KMS-11 (cell line): ENCODE measurements at regions not wholly inside any gene's neighbourhood (a gene's known extent, or its start where the extent isn't known, plus 50 kb on each side); places are given as distances from the start of the nearest gene placed in this dataset.

ENCODE experiments used
- H2AFZ ChIP-seq: fragments of 200-600 bp; sonication (generic); 2 replicates; pipeline ENCODE4 v1.6.1; 2016; ENCODE audit warnings: antibody characterized with exemption, mixed run types, low read depth
- H3K27ac ChIP-seq: fragments of 200-600 bp; sonication (generic); 2 replicates; pipeline ENCODE4 v1.6.1; 2016; ENCODE audit warnings: mild to moderate bottlenecking, mixed run types
- H3K27me3 ChIP-seq: fragments of 200-600 bp; sonication (generic); 2 replicates; pipeline ENCODE4 v1.6.1; 2017; ENCODE audit warnings: mild to moderate bottlenecking, low read depth, mixed run types, moderate library complexity; ENCODE audit not compliant: insufficient read depth
- H3K36me3 ChIP-seq: fragments of 200-600 bp; sonication (generic); 2 replicates; pipeline ENCODE4 v1.6.1; 2017; ENCODE audit warnings: mild to moderate bottlenecking, mixed run types; ENCODE audit not compliant: insufficient read depth
- H3K4me1 ChIP-seq: fragments of 200-600 bp; sonication (generic); 2 replicates; pipeline ENCODE4 v1.6.1; 2016; ENCODE audit warnings: mild to moderate bottlenecking, low read depth, mixed run types; ENCODE audit not compliant: poor library complexity, severe bottlenecking
- H3K4me2 ChIP-seq: fragments of 200-600 bp; sonication (generic); 2 replicates; pipeline ENCODE4 v1.7.0; 2016; ENCODE audit warnings: mild to moderate bottlenecking, mixed run types
- H3K4me3 ChIP-seq: fragments of 200-600 bp; sonication (generic); IDR thresholded peaks from 2 replicates; pipeline ENCODE4 v1.6.1; 2017; ENCODE audit warnings: low read depth, low read length, mixed read lengths; ENCODE audit not compliant: insufficient read depth
- H3K79me2 ChIP-seq: fragments of 200-600 bp; sonication (generic); 2 replicates; pipeline ENCODE4 v1.6.1; 2016; ENCODE audit warnings: low read depth, mixed run types; ENCODE audit not compliant: insufficient read depth
- H3K9ac ChIP-seq: fragments of 200-600 bp; sonication (generic); 2 replicates; pipeline ENCODE4 v1.6.1; 2016; ENCODE audit warnings: mild to moderate bottlenecking, mixed run types
- H4K20me1 ChIP-seq: fragments of 200-600 bp; sonication (generic); 2 replicates; pipeline ENCODE4 v1.6.1; 2016; ENCODE audit warnings: mild to moderate bottlenecking, mixed run types; ENCODE audit not compliant: insufficient read depth
- TF ChIP-seq, protein P1 (sequence below): fragments of 200-600 bp; sonication (generic); conservative IDR thresholded peaks from 2 replicates; pipeline ENCODE4 v1.6.1; 2017; ENCODE audit warnings: low read depth, mild to moderate bottlenecking, antibody characterized with exemption, low read length, moderate library complexity, mixed read lengths

- no peak overlapping the region for H3K27ac ChIP-seq
- H3K4me3 ChIP-seq = no peak overlapping the region
- H3K4me2 ChIP-seq = no peak overlapping the region
- H3K27me3 ChIP-seq = no peaks in the 10 kb centered on the region
- H2AFZ ChIP-seq = no peak overlapping the region
- no peaks in the 10 kb centered on the region for H3K36me3 ChIP-seq
- H3K4me1 ChIP-seq = no peaks in the 10 kb centered on the region
- no peaks in the 10 kb centered on the region for H4K20me1 ChIP-seq
- no peaks in the 10 kb centered on the region for H3K79me2 ChIP-seq
- H3K9ac ChIP-seq = no peak overlapping the region
- TF ChIP-seq, protein P1, sequence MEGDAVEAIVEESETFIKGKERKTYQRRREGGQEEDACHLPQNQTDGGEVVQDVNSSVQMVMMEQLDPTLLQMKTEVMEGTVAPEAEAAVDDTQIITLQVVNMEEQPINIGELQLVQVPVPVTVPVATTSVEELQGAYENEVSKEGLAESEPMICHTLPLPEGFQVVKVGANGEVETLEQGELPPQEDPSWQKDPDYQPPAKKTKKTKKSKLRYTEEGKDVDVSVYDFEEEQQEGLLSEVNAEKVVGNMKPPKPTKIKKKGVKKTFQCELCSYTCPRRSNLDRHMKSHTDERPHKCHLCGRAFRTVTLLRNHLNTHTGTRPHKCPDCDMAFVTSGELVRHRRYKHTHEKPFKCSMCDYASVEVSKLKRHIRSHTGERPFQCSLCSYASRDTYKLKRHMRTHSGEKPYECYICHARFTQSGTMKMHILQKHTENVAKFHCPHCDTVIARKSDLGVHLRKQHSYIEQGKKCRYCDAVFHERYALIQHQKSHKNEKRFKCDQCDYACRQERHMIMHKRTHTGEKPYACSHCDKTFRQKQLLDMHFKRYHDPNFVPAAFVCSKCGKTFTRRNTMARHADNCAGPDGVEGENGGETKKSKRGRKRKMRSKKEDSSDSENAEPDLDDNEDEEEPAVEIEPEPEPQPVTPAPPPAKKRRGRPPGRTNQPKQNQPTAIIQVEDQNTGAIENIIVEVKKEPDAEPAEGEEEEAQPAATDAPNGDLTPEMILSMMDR = no peak
Measured at GRCh38 chr11:41999066-41999465, 539.6 kb upstream of the LRRC4C start.

DNA sequence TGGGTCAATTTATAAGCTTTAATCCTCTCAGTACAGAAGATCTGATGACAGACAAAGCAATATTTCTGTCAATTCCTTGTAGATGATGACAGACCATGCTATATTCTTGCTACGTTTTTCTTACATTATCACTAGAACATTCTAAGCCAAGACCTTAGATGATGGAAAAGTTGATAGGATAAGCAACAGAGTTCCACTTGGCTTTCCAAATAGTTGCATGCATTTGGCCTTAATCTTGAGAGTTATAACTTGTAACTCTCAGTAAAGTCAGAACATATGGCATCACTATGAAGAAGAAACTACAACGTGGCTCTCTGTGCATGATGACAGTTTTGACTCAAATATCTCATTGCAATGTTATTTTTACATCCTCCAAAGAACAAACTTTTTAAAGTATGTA is 544.3 kb upstream of the LRRC4C start:
- Histone ChIP-seq H3K4me1 (no peaks in the 10 kb centered on the region), H3K79me2 (no peaks in the 10 kb centered on the region), H2AFZ (no peak overlapping the region), H3K4me2 (no peak overlapping the region), H4K20me1 (no peaks in the 10 kb centered on the region), H3K36me3 (no peaks in the 10 kb centered on the region), H3K27ac (no peak overlapping the region), H3K27me3 (no peaks in the 10 kb centered on the region), H3K4me3 (no peak overlapping the region), H3K9ac (no peak overlapping the region)
- TF ChIP-seq, protein P1 = no peak

DNA sequence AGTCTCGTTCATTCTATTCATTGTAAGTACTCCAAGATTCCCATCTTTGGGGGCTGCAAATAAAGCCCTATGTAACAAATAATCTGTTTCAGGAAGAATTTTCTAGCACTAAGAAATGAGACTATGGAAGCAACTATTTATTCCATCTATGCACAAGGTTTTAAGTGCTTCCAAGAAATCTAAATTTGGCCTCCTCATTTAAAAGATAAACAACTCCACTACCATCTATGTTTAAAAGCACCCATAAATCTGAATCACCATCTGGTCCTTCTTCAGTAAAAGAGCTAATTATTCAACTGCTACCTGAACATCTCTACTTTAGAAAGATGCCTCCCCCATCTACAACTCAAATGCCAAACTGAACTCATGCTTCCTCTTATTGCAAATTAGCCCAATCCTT is 547.3 kb upstream of the LRRC4C start:
- Histone ChIP-seq H3K27me3 (no peaks in the 10 kb centered on the region), H3K4me3 (no peak overlapping the region), H2AFZ (no peak overlapping the region), H3K9ac (no peak overlapping the region), H3K4me2 (no peak overlapping the region), H4K20me1 (no peaks in the 10 kb centered on the region), H3K36me3 (no peaks in the 10 kb centered on the region), H3K27ac (no peak overlapping the region), H3K79me2 (no peaks in the 10 kb centered on the region), H3K4me1 (no peaks in the 10 kb centered on the region)
- TF ChIP-seq, protein P1 = no peak

GRCh38 chr11:42012271-42012670 is 552.8 kb upstream of the LRRC4C start:
- H3K36me3 ChIP-seq = no peaks in the 10 kb centered on the region
- TF ChIP-seq, protein P1 = no peak
- no peaks in the 10 kb centered on the region for H3K27me3 ChIP-seq
- no peak overlapping the region for H3K4me2 ChIP-seq
- H4K20me1 ChIP-seq = no peaks in the 10 kb centered on the region
- H2AFZ ChIP-seq = no peak overlapping the region
- no peak overlapping the region for H3K4me3 ChIP-seq
- no peak overlapping the region for H3K9ac ChIP-seq
- H3K79me2 ChIP-seq = no peaks in the 10 kb centered on the region
- no peaks in the 10 kb centered on the region for H3K4me1 ChIP-seq
- no peak overlapping the region for H3K27ac ChIP-seq

DNA sequence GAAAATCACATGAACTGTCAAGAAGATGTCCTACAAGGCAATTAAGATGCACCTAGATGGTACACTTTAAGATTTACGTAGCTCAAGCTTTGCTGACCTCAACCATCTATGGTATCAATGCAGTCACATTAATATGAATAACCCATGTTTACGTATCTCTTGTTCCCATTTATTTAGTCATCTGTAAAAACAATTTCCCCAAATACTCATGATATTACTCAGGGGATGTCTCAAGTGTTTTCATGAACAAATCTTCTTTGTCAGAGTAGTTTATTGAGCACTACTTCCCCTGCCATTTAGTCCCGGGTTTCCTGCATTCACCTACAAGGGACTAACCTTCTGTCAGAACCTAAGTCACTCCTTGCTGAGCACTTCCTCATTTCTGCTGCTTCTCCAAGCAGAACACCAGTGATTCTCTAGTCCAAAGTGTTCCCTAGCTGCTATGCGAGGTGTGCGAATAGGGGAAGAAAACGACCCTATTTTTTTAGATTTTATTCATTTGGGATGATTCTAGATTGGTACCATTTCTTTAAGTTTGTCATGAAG is 554.3 kb upstream of the LRRC4C start:
- Histone ChIP-seq H3K79me2 (no peaks in the 10 kb centered on the region), H3K4me2 (no peak overlapping the region)
- TF ChIP-seq, protein P1 = no peak

More for the DNA sequence above, 554.3 kb upstream of the LRRC4C start:
- no peaks in the 10 kb centered on the region for H3K4me1 ChIP-seq
- H2AFZ ChIP-seq = no peak overlapping the region
- no peak overlapping the region for H3K27ac ChIP-seq
- H3K9ac ChIP-seq = no peak overlapping the region
- H3K27me3 ChIP-seq = no peaks in the 10 kb centered on the region
- no peaks in the 10 kb centered on the region for H3K36me3 ChIP-seq
- H4K20me1 ChIP-seq = no peaks in the 10 kb centered on the region
- no peak overlapping the region for H3K4me3 ChIP-seq
